BLaER1 treated with 17β-estradiol and CSF1 and Interleukin-3, amounts not matched to agents 10 nM and 100 nM (cell line): ENCODE measurements at regions not wholly inside any gene's neighbourhood (a gene's known extent, or its start where the extent isn't known, plus 50 kb on each side); places are given as distances from the start of the nearest gene placed in this dataset.
"Not testable (repeated sequence)": the region's sequence is repeated elsewhere in the genome, so short reads cannot be mapped to it uniquely, and the experiment has no call there.

ENCODE experiments used
- H3K27ac ChIP-seq, 11 experiments: shearing (Covaris generic); formaldehyde crosslinking; 2 replicates each; pipeline ENCODE4 v1.8.1; 2022
- H3K27me3 ChIP-seq, 11 experiments: shearing (Covaris generic); formaldehyde crosslinking; 2 replicates each; pipeline ENCODE4 v1.8.1; 2022
- H3K36me3 ChIP-seq, 11 experiments: shearing (Covaris generic); formaldehyde crosslinking; 2 replicates each; pipeline ENCODE4 v1.8.1; 2022
- H3K4me1 ChIP-seq, 10 experiments: shearing (Covaris generic); formaldehyde crosslinking; 2 replicates each; pipeline ENCODE4 v1.8.1; 2022
- H3K4me2 ChIP-seq, 11 experiments: shearing (Covaris generic); formaldehyde crosslinking; 2 replicates each; pipeline ENCODE4 v1.8.1; 2022
- H3K4me3 ChIP-seq, 10 experiments: shearing (Covaris generic); formaldehyde crosslinking; 2 replicates each; pipeline ENCODE4 v1.8.1; 2022
- H3K9ac ChIP-seq, 11 experiments: shearing (Covaris generic); formaldehyde crosslinking; 2 replicates each; pipeline ENCODE4 v1.8.1; 2022
- H3K9me3 ChIP-seq, 11 experiments: shearing (Covaris generic); formaldehyde crosslinking; replicated peaks in 1 of 11; 2 replicates each; pipeline ENCODE4 v1.8.1; 2022
- H4K20me1 ChIP-seq, 11 experiments: shearing (Covaris generic); formaldehyde crosslinking; 2 replicates each; pipeline ENCODE4 v1.8.1; 2022
- Cebpa-rat ChIP-seq, 11 experiments: shearing (Covaris generic); IDR thresholded peaks; 2 replicates each; pipeline ENCODE4 v1.8.1; 2022

- Histone ChIP-seq H3K4me2 (no peak overlapping the region), H3K27ac (no peak overlapping the region), H3K4me1 (no peaks in the 10 kb centered on the region), H3K27me3 (no peaks in the 10 kb centered on the region), H3K9me3 (peaks cover 0 to 9% (median 3%) of the 10 kb centered on the region in 11 experiments; a peak in 4 of 22 replicates), H3K36me3 (no peaks in the 10 kb centered on the region), H3K4me3 (no peak overlapping the region), H3K9ac (no peak overlapping the region), H4K20me1 (no peaks in the 10 kb centered on the region)
- no peak for TF ChIP-seq Cebpa-rat (IDR thresholded peaks at IDR 0.05)
Observed at GRCh38 chr6:109255087-109255486, 127.2 kb downstream of the CD164 start.

- Histone ChIP-seq H3K27me3 (no peaks in the 10 kb centered on the region), H3K36me3 (no peaks in the 10 kb centered on the region), H3K4me2 (no peak overlapping the region), H3K27ac (no peak overlapping the region), H3K9me3 (peaks cover 0 to 9% (median 3%) of the 10 kb centered on the region in 11 experiments; a peak in 4 of 22 replicates), H3K4me3 (no peak overlapping the region), H4K20me1 (no peaks in the 10 kb centered on the region), H3K9ac (no peak overlapping the region), H3K4me1 (no peaks in the 10 kb centered on the region)
- TF ChIP-seq Cebpa-rat (IDR thresholded peaks at IDR 0.05), result no peak
Observed at GRCh38 chr6:109253366-109253765, 128.9 kb downstream of the CD164 start.

- TF ChIP-seq Cebpa-rat (IDR thresholded peaks at IDR 0.05), result no peak
- peaks cover 0 to 9% (median 3%) of the 10 kb centered on the region in 11 experiments; a peak in 4 of 22 replicates for H3K9me3 ChIP-seq
- no peak overlapping the region for H3K9ac ChIP-seq
- H4K20me1 ChIP-seq, result no peaks in the 10 kb centered on the region
- H3K27ac ChIP-seq, result no peak overlapping the region
- H3K27me3 ChIP-seq, result no peaks in the 10 kb centered on the region
- no peaks in the 10 kb centered on the region for H3K36me3 ChIP-seq
- H3K4me3 ChIP-seq, result no peak overlapping the region
- no peak overlapping the region for H3K4me2 ChIP-seq
- no peaks in the 10 kb centered on the region for H3K4me1 ChIP-seq
Observed at GRCh38 chr6:109252261-109253041, 129.8 kb downstream of the CD164 start.

- no peak overlapping the region for H3K4me3 ChIP-seq
- TF ChIP-seq Cebpa-rat (IDR thresholded peaks at IDR 0.05), result no peak
- no peaks in the 10 kb centered on the region for H3K36me3 ChIP-seq
- no peak overlapping the region for H3K27ac ChIP-seq
- H3K4me2 ChIP-seq, result no peak overlapping the region
- H3K9me3 ChIP-seq, result peaks cover 0 to 9% (median 3%) of the 10 kb centered on the region in 11 experiments; a peak in 4 of 22 replicates
- H3K27me3 ChIP-seq, result no peaks in the 10 kb centered on the region
- no peak overlapping the region for H3K9ac ChIP-seq
- no peaks in the 10 kb centered on the region for H4K20me1 ChIP-seq
- H3K4me1 ChIP-seq, result no peaks in the 10 kb centered on the region
Observed at GRCh38 chr6:109251839-109252238, 130.4 kb downstream of the CD164 start.

GRCh38 chr6:109250544-109251156, 131.6 kb downstream of the CD164 start:
- H3K36me3 ChIP-seq, H4K20me1 ChIP-seq, H3K9me3 ChIP-seq, H3K4me2 ChIP-seq, H3K27ac ChIP-seq, H3K4me3 ChIP-seq, H3K27me3 ChIP-seq, H3K4me1 ChIP-seq, H3K9ac ChIP-seq: not testable (repeated sequence)

GRCh38 chr6:109243863-109244825, 138.1 kb downstream of the CD164 start:
- Histone ChIP-seq H3K27ac (peak overlapping the region in 2 of 11 experiments; percentile 20 to 33; a peak in 3 of 22 replicates), H3K9me3 (no peaks in the 10 kb centered on the region), H3K4me3 (no peak overlapping the region), H3K4me2 (peak overlapping the region in 5 of 11 experiments; percentile 1 to 62 (median 46); a peak in 9 of 22 replicates), H4K20me1 (no peaks in the 10 kb centered on the region), H3K4me1 (peaks cover 22 to 46% (median 34%) of the 10 kb centered on the region in 10 experiments), H3K36me3 (no peaks in the 10 kb centered on the region), H3K27me3 (no peaks in the 10 kb centered on the region), H3K9ac (no peak overlapping the region)
- no peak for TF ChIP-seq Cebpa-rat (IDR thresholded peaks at IDR 0.05)

- TF ChIP-seq Cebpa-rat (IDR thresholded peaks at IDR 0.05), result no peak
Observed at GRCh38 chr6:109242925-109243324, 139.3 kb downstream of the CD164 start.

GRCh38 chr6:109242029-109242428, 140.2 kb downstream of the CD164 start:
- no peak overlapping the region for H3K9ac ChIP-seq
- H3K9me3 ChIP-seq, result peaks cover 0 to 11% (median 0%) of the 10 kb centered on the region in 11 experiments; a peak in 4 of 22 replicates
- no peaks in the 10 kb centered on the region for H3K36me3 ChIP-seq
- H3K27ac ChIP-seq, result peak overlapping the region in 3 of 11 experiments; percentile 1 to 26 (median 14); a peak in 1 of 22 replicates
- peak overlapping the region in 1 of 11 experiments; percentile 7; a peak in 2 of 22 replicates for H3K4me2 ChIP-seq
- H4K20me1 ChIP-seq, result no peaks in the 10 kb centered on the region
- H3K4me1 ChIP-seq, result peaks cover 24 to 67% (median 48%) of the 10 kb centered on the region in 10 experiments
- no peaks in the 10 kb centered on the region for H3K27me3 ChIP-seq
- no peak overlapping the region for H3K4me3 ChIP-seq
- TF ChIP-seq Cebpa-rat (IDR thresholded peaks at IDR 0.05), result no peak

More at GRCh38 chr6:109242925-109243324, 139.3 kb downstream of the CD164 start:
- no peaks in the 10 kb centered on the region for H3K36me3 ChIP-seq
- no peaks in the 10 kb centered on the region for H3K27me3 ChIP-seq
- peaks cover 0 to 3% (median 0%) of the 10 kb centered on the region in 11 experiments; a peak in 2 of 22 replicates for H3K9me3 ChIP-seq
- H3K9ac ChIP-seq, result no peak overlapping the region
- no peak overlapping the region for H3K4me2 ChIP-seq
- peaks cover 24 to 58% (median 39%) of the 10 kb centered on the region in 10 experiments for H3K4me1 ChIP-seq
- no peak overlapping the region for H3K27ac ChIP-seq
- no peak overlapping the region for H3K4me3 ChIP-seq
- H4K20me1 ChIP-seq, result no peaks in the 10 kb centered on the region
